ENCODE measurements at regions not wholly inside any gene's neighbourhood (a gene's known extent, or its start where the extent isn't known, plus 50 kb on each side); places are given as distances from the start of the nearest gene placed in this dataset.

DNA sequence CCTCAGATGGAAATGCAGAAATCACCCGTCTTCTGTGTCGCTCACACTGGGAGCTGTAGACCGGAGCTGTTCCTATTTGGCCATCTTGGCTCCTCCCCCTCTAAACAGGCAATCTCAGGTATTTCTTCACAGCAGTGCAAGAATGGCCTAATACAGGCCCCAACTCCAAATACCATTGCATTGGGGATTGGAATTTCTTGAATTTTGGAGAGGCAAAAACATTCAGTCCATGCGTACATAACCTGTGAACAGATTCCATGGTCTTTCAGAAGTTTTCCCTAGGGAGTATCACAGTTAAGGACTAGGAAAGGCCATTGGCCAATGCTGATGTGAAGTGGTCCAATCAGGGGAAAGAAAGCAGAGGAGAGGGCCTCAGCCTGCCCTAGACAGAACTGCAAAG is 128.2 kb upstream of the NOCT start:
- intact Hi-C loops (cut with DNase I; ENCODE audit: low total_unique reads) = no loop called here
- 100% methylated on average over 4 of the region's 4 CpGs for WGBS, 2 donors
- TF ChIP-seq POLR2A (IDR thresholded peaks at IDR 0.05) = no peak
- TF ChIP-seq, protein P1, sequence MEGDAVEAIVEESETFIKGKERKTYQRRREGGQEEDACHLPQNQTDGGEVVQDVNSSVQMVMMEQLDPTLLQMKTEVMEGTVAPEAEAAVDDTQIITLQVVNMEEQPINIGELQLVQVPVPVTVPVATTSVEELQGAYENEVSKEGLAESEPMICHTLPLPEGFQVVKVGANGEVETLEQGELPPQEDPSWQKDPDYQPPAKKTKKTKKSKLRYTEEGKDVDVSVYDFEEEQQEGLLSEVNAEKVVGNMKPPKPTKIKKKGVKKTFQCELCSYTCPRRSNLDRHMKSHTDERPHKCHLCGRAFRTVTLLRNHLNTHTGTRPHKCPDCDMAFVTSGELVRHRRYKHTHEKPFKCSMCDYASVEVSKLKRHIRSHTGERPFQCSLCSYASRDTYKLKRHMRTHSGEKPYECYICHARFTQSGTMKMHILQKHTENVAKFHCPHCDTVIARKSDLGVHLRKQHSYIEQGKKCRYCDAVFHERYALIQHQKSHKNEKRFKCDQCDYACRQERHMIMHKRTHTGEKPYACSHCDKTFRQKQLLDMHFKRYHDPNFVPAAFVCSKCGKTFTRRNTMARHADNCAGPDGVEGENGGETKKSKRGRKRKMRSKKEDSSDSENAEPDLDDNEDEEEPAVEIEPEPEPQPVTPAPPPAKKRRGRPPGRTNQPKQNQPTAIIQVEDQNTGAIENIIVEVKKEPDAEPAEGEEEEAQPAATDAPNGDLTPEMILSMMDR (IDR thresholded peaks at IDR 0.05) = no peak
- DNase-seq (ENCODE audit: low spot score in 2 of 2) = no peak
- no peak overlapping the region for H3K4me3 ChIP-seq (ENCODE audit: low read depth, poor library complexity, severe bottlenecking)

DNA sequence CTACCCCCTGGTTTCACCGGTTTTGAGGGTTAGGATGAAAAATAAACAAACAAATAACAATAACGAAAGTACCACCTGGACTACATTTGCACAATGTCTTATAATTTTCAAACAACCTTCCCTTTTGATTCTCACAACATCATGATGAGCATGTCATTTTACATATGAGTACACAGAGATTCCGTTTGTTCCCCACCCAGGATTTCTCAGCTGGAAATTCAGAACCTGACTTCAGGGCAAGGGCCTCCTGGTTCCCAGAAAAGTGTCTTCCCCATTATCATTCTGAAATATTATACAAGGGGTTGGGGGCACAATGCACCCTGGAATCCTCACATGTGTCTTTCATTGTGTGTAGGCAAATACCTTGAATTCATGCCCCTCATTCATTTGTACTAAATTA is 135.8 kb upstream of the NOCT start:
- no peak overlapping the region for H3K4me3 ChIP-seq (ENCODE audit: low read depth, poor library complexity, severe bottlenecking)
- WGBS, 2 donors = 86 to 92% methylated on average over 3 of the region's 3 CpGs
- TF ChIP-seq, protein P1 (IDR thresholded peaks at IDR 0.05) = no peak
- TF ChIP-seq POLR2A (IDR thresholded peaks at IDR 0.05) = no peak
- DNase-seq (ENCODE audit: low spot score in 2 of 2) = no peak
- intact Hi-C loops (cut with DNase I; ENCODE audit: low total_unique reads) = no loop called here

DNA sequence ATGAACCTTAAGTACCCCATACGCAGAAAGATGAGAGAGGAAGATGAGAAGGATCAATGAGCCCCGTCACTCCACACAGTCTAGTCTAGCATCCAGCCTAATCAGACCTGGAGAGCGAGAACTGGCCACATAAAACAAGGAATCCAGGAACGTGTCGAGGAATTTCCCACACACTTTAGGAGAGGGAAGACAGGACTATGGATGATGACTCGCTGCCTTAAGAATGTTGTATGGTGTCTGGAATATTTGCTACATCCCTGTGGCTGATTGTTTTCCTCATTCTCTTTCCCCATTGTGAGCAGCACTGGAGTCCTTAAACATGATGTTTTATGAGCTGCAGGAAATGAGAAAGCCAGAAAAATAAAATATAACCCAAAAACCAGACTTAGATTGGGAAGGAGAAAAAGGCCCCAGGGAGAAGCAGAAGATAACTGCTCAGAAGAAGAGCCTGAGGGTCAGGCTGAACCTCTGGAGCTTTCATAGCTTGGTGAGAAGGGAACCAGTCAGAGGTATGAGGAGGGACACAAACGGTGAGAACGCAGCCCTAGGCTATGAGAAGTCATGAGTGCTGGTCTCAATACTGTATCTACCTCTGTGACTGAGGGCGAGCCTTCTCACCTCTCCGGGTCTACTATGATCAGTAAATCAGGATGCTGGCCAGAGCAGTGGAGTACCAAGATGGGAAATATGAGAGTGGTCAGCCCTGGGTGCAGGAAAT is 139.5 kb upstream of the NOCT start:
- intact Hi-C loops (cut with DNase I; ENCODE audit: low total_unique reads) = no loop called here
- no peak for DNase-seq (ENCODE audit: low spot score in 2 of 2)
- 70 to 77% methylated on average over 10 of the region's 10 CpGs for WGBS, 2 donors
- TF ChIP-seq, protein P1 (IDR thresholded peaks at IDR 0.05) = no peak
- no peak for TF ChIP-seq POLR2A (IDR thresholded peaks at IDR 0.05)
- H3K4me3 ChIP-seq (ENCODE audit: low read depth, poor library complexity, severe bottlenecking) = no peak overlapping the region

DNA sequence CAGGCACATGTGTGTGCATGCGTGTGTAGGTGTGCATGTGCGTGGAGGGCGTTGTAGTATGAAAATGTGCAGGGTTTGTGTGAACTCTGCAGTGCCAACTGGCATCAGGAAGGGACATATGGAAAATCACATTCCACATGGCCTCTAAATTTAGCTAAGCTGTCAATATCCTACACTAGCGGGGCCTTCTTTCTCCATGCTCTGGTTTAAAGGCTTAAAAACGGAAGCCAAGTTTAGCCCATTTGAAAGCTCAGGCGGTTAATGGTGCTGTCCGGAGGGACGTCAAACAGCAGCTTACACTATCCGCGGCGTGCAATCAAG is 144.1 kb upstream of the NOCT start:
- no peak for DNase-seq (ENCODE audit: low spot score in 2 of 2)
- no peak overlapping the region for H3K4me3 ChIP-seq (ENCODE audit: low read depth, poor library complexity, severe bottlenecking)
- TF ChIP-seq, protein P1 (IDR thresholded peaks at IDR 0.05) = no peak
- TF ChIP-seq POLR2A (IDR thresholded peaks at IDR 0.05) = no peak
- intact Hi-C loops (cut with DNase I; ENCODE audit: low total_unique reads) = no loop called here
- 58 to 62% methylated on average over 11 of the region's 11 CpGs for WGBS, 2 donors

DNA sequence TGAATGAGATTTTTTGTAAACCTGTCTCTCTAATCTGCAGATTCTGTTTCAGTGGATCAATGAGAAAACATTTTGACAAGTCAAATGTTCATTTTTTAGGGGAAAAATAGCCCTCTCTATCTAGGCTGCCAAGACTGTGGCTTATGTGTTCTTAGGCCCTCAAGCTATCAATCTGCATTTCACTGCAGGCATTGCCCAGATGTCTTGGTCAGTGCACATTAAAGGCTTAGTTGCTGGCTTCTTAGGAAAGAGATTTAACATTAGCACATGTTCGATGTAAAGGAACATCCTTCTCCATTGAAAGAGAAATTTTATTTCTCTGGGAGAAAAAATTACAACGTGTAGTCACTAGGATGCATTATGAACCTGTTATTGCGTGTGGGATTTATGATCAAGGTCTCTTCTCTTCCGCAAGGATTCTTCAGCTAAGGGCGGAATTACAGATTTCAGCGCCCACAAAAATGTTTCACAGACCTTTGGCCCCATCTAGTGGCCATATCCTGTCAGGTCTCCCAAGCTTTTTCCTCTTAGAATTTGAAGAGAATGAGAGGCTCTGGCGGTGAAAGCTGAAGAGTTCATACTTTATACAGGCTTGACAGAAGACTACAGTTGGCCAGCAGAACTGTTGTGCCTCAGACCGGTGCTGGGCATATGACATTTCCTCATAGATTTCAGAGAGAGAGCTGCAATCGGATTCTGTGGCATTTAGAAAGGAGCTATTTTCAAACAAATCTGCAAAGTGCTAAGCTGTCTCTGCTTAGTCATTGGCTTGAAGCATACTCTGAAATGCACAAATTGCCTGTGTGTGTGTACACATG is 144.6 kb upstream of the NOCT start:
- WGBS, 2 donors = 3 to 6% methylated on average over 9 of the region's 9 CpGs
- intact Hi-C loops (cut with DNase I; ENCODE audit: low total_unique reads) = no loop called here
- TF ChIP-seq POLR2A (IDR thresholded peaks at IDR 0.05) = no peak
- TF ChIP-seq, protein P1 (IDR thresholded peaks at IDR 0.05) = peak in 1 of 3 donors; percentile 32
- peak; percentile 63 to 88 for DNase-seq (ENCODE audit: low spot score in 2 of 2)
- no peak overlapping the region for H3K4me3 ChIP-seq (ENCODE audit: low read depth, poor library complexity, severe bottlenecking)

All from lower leg skin (tissue), 4 donors.